MG63 (cell line): ENCODE measurements at regions not wholly inside any gene's neighbourhood (a gene's known extent, or its start where the extent isn't known, plus 50 kb on each side); places are given as distances from the start of the nearest gene placed in this dataset.

Source experiments
- DNase-seq: peaks from one replicate; pipeline ENCODE4 v3.0.0-alpha.2; 2020
- H3K27me3 ChIP-seq: fragments of 250-450 bp; sonication (Bioruptor Pico); 2 replicates; pipeline ENCODE4 v1.5.1; 2020; ENCODE audit warnings: mild to moderate bottlenecking, moderate library complexity
- H3K36me3 ChIP-seq: fragments of 250-450 bp; sonication (Bioruptor Pico); 2 replicates; pipeline ENCODE4 v1.5.1; 2020; ENCODE audit warnings: mild to moderate bottlenecking, moderate library complexity
- H3K4me3 ChIP-seq: fragments of 250-450 bp; sonication (Bioruptor Pico); 2 replicates; pipeline ENCODE4 v1.5.1; 2020; ENCODE audit warnings: mild to moderate bottlenecking, moderate library complexity
- H3K9me3 ChIP-seq: fragments of 250-450 bp; sonication (Bioruptor Pico); 2 replicates; pipeline ENCODE4 v1.5.1; 2020; ENCODE audit warnings: mild to moderate bottlenecking, moderate library complexity

DNA sequence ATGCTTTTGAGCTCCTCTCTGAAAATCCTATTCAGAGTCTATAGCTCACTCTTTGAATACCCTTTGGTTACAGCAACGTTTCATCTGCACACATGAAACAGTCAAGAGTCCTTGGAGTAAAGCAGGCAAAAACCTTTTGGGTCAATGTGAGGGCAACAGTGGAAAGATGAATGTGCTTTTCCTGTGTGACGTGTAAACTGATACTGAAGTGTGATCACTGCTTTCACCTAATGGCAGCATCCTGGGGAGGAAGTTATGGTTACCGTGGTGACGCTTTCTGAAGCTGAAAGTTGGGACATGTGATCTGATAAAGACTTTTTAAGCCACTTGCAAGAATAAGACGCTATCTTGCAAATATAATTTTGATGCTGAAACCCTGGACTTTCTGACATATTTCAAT lies 160.0 kb downstream of the SEC16B start:
- H3K4me3 ChIP-seq, result no peak overlapping the region
- H3K36me3 ChIP-seq, result no peaks in the 10 kb centered on the region
- H3K27me3 ChIP-seq, result no peaks in the 10 kb centered on the region; the same call in 1 of the 2 replicates
- DNase-seq, result no peak
- H3K9me3 ChIP-seq, result no peaks in the 10 kb centered on the region

DNA sequence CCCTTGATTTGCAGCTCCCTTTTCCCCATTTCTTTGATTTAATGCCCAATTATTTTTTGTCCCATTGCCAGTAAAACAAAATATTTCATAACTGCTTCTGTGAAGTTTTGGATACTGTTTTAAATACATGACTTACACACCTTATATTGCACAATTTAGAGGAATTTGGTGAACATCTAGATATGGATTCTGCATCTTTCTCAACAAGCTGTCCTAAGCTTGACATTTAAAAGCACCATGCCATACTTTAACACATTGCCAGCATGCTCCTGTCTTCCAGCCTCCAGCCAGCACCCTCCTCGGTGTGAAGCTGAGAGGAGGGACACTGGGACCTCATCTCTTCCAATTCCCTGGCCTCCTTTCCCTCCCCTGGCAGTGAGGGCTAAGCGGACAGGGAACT lies 167.6 kb downstream of the SEC16B start:
- DNase-seq, result no peak
- Histone ChIP-seq H3K9me3 (peaks cover 2% of the 10 kb centered on the region; the same call in 1 of the 2 replicates), H3K36me3 (no peaks in the 10 kb centered on the region), H3K4me3 (no peak overlapping the region), H3K27me3 (peaks cover 4% of the 10 kb centered on the region; the same call in 1 of the 2 replicates)

DNA sequence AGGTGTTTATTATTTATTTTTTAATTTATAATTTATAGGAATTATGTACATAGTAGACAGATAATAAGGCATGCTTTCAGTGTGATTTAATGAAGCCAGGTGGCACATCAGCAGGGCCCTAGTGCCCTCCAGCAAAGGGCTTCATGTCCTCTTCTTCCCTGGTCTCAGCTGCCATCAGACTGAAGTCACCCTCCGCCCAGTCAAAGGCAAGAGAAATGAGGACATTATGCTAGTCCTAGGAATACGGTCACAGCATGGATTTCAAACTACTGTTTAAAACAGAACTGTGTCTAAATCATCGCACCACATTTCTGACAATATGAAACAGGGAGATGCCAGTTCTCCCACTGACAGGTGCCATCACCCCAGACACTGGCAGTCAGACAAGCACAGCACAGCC lies 168.1 kb downstream of the SEC16B start:
- no peak overlapping the region for H3K4me3 ChIP-seq
- no peak for DNase-seq
- peaks cover 4% of the 10 kb centered on the region; the same call in 1 of the 2 replicates for H3K27me3 ChIP-seq
- no peaks in the 10 kb centered on the region for H3K36me3 ChIP-seq
- peaks cover 2% of the 10 kb centered on the region; the same call in 1 of the 2 replicates for H3K9me3 ChIP-seq

DNA sequence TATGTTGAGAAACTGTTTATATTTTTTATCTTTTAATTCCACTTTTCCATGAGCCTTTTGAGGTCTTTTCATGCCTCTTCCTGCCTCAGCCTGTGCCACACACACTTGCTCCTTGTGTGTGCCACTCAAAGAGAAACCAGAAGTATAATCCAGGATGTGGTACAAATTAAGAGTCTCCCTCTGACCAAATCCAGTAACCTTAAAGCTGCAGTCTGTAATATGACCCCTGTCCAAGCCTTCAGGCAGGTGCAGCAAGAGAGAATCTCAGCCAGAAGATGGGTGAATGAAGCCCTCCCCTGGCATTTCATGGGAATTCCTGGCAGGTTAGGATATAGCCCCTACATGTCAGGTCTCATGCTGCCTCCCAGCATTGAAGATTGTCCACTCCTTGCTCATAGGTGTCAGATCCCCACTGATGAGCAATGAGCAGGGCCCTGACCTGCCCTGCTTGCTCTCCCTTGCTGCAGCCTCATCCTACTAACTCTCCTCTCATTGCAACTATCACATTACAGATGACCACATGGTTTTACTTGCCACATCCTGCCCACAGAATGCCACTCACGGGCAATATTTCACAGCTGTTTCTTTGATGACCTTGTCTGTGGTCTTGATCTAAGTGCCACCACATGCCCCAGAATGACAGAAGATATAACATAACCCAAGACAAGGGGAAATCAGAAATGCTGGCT lies 169.3 kb downstream of the SEC16B start:
- peaks cover 4% of the 10 kb centered on the region; the same call in 1 of the 2 replicates for H3K27me3 ChIP-seq
- no peaks in the 10 kb centered on the region for H3K36me3 ChIP-seq
- peaks cover 2% of the 10 kb centered on the region; the same call in 1 of the 2 replicates for H3K9me3 ChIP-seq
- no peak for DNase-seq
- no peak overlapping the region for H3K4me3 ChIP-seq

DNA sequence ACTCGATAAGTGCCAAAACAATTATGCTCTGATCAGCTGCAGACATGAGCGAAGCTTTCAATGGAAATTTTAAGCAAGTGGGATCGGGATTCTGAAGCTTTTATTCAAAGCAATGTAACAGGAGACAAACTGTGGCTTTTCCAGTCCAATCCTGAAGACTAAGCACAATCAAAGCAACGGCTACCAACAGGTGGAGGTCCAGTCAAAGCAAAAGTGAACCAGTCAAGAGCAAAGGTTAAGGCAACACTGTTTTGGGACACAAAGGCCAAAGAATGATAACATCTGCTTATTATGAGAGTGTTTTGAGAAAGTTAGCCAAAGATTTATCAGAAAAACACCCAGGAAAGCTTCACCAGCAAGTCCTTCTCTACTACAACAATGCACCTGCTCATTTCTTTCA lies 170.1 kb downstream of the SEC16B start:
- H3K4me3 ChIP-seq, result no peak overlapping the region
- peaks cover 2% of the 10 kb centered on the region; the same call in 1 of the 2 replicates for H3K9me3 ChIP-seq
- H3K27me3 ChIP-seq, result peaks cover 4% of the 10 kb centered on the region; the same call in 1 of the 2 replicates
- DNase-seq, result no peak
- no peaks in the 10 kb centered on the region for H3K36me3 ChIP-seq

DNA sequence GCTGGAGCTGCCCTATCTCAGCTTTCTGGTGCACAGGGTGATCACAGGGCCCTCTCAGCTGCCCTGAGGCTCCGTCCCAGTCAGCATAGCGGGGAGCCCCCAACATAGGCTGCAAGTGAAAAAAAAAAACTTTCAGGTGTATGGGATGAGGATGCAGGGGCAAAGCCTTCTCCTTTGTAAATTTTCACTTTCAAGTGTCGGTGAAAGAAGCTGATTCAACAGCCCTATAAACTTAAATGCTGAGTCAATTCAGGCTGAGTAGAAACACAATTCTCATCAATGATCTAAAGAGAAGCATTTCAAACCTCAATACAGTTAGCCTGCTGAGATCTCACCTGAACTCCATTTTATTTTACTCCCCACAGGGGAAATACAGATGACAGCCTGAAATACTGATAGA lies 171.2 kb downstream of the SEC16B start:
- DNase-seq, result no peak
- Histone ChIP-seq H3K36me3 (no peaks in the 10 kb centered on the region), H3K4me3 (no peak overlapping the region), H3K27me3 (peaks cover 4% of the 10 kb centered on the region; the same call in 1 of the 2 replicates), H3K9me3 (no peaks in the 10 kb centered on the region)

DNA sequence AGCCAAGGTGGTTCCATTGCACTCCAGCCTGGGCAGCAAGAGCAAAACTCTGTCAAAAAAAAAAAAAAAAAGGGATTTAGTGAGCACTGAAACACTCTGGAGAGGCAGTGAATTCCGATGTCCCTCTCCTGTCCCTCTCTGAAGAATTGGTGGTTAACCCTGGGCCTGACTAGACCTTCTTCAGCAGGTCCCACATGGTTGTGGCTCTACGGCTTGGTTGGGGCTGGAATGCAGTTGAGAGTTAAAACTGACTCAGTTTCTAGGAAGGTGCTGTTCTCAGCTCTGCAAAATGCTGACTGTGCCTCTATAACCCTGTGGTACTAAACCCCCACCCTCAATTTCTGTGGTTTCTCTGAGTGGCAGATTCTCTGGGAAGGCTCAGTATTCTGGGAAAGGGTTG lies 173.3 kb downstream of the SEC16B start:
- Histone ChIP-seq H3K36me3 (no peaks in the 10 kb centered on the region), H3K9me3 (no peaks in the 10 kb centered on the region), H3K4me3 (no peak overlapping the region), H3K27me3 (peaks cover 4% of the 10 kb centered on the region; the same call in 1 of the 2 replicates)
- no peak for DNase-seq

DNA sequence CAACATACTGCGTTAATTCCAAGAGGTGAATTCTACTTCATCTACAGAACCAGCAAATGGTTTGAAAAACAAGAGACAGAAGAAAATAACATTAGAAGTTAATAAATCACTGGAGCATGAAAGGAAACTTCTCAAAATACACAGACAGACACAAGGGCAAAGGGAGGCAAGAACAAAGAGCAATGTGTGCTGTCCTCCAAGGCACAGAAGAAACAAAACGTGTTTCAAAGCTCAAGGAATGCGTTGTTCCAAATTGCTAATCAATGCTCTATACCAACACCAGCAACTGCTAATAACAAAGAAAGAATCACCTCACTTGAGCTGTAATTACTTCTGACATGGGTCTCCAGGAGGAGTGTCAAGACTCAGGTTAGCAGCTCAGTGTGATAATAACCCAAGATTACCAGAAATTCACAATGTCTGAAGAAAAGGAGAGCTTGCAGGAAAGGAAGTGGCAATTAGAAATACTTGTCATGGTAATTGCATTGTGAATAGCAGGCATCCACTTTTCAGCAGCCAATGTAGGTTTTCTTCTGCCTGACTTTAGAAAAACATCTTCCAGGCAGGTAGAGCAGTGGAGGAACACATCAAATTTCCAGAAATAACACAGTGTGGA lies 175.4 kb downstream of the SEC16B start:
- Histone ChIP-seq H3K36me3 (no peaks in the 10 kb centered on the region), H3K4me3 (no peak overlapping the region), H3K9me3 (no peaks in the 10 kb centered on the region), H3K27me3 (peaks cover 4% of the 10 kb centered on the region; the same call in 1 of the 2 replicates)
- no peak for DNase-seq

DNA sequence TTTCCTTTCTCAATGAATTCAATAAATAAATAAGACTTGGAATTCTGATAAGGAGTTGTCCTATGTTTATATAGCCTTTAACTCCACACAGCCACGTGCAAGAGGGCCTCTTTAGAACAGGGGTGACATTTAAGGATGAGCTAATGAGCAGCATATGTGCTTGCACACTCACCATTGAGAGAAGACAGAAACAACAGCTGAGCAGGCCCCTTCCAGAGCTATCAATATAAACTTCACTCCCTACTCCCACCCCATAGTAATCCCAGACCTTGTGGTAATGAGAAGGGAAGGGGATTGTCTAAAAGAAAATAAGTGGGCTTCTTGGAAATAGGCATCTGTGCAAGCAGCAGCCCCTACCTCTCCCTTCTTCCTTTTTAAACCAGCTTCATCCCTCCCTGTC lies 176.0 kb downstream of the SEC16B start:
- no peaks in the 10 kb centered on the region for H3K9me3 ChIP-seq
- H3K4me3 ChIP-seq, result no peak overlapping the region
- peaks cover 4% of the 10 kb centered on the region; the same call in 1 of the 2 replicates for H3K27me3 ChIP-seq
- no peaks in the 10 kb centered on the region for H3K36me3 ChIP-seq
- DNase-seq, result no peak

DNA sequence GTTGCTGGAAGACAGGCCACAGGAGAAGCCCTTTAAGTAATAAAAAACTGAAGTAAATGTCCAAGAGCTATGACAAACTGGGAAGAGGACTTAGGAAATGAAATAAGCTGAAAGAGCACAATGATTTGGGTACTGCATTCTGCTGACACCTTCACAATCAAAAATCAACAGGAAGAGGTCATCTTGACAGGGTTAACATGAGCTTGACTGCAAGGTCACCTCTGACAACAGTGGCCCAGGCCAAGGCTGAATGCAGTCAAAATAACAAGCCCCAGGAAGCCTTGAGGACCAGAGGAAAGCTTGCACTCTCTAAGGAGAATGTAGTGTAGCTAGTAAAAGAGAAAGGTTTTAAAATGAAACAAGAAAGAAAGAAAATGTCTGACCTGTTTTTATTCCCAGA lies 179.3 kb downstream of the SEC16B start:
- H3K4me3 ChIP-seq, result no peak overlapping the region
- no peaks in the 10 kb centered on the region; the same call in 1 of the 2 replicates for H3K27me3 ChIP-seq
- no peaks in the 10 kb centered on the region for H3K9me3 ChIP-seq
- no peak for DNase-seq
- no peaks in the 10 kb centered on the region for H3K36me3 ChIP-seq

DNA sequence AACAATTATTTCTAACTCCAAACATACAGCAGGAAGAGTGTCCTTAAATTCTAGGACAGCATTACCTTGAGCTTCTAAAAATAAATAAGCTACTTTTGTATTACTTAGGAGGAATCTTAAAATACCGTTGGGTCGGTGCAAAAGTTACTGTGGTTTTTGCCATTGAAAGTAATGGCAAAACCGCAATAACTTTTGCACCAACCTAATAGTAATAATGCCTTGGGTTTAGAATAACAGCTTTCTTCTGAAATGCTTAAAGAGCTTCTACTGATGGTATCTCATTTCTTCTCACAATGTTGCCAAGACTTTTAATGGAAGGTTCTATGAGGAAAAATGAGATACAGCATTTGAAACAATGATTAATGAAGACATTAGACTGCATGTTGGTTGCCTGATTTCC lies 179.9 kb downstream of the SEC16B start:
- no peak for DNase-seq
- Histone ChIP-seq H3K27me3 (no peaks in the 10 kb centered on the region; the same call in 1 of the 2 replicates), H3K36me3 (no peaks in the 10 kb centered on the region), H3K4me3 (no peak overlapping the region), H3K9me3 (no peaks in the 10 kb centered on the region)

DNA sequence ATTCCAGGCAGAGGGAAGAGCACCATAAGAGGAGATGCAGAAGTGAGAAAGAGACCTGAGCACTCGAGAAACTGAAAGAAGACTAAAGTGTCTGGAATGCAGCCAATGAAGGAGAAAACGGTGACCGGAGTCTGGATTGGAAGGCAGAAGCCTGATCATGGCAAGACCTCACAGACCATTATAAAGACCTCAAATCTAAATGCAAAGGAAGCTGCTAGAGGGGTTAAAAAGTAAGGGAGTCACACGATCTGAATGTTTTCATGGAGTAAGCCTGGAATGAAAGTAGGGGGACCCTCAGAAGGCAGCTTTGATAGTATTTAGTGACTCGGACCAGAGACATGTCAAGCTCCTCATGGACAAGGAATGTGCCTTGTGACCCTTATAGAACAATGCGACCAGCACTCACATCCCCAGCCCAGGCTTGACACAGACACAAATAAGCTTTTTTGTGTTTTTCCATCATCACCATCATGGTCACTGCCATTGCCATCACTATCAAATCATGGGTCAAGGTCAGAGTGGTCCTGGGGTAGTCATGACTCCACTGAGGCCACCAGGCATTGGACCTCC lies 183.6 kb downstream of the SEC16B start:
- H3K36me3 ChIP-seq, result no peaks in the 10 kb centered on the region
- no peak overlapping the region for H3K4me3 ChIP-seq
- no peak for DNase-seq
- H3K27me3 ChIP-seq, result no peaks in the 10 kb centered on the region; the same call in 1 of the 2 replicates
- no peaks in the 10 kb centered on the region; the same call in 1 of the 2 replicates for H3K9me3 ChIP-seq

DNA sequence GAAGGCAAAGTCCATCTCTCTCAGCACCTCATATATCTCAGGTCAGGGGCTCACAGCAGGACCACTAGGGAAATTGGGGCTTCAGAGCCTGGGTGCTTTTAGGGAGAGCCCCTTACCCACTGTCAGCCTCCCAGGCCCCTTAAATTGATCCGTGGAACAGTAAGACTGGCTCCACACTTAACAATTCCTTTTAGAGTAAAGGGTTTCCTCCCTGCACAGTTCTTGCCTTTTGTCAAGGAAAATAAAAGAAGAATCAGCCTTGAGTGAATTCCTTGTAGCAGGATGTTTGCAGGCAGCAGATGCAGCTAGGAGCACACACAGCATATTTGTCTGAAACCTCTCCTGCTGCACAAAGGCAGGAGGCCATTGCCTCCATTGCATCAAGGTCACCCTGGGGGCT lies 184.9 kb downstream of the SEC16B start:
- Histone ChIP-seq H3K36me3 (no peaks in the 10 kb centered on the region), H3K4me3 (no peak overlapping the region), H3K9me3 (no peaks in the 10 kb centered on the region; the same call in 1 of the 2 replicates), H3K27me3 (no peaks in the 10 kb centered on the region; the same call in 1 of the 2 replicates)
- DNase-seq, result no peak

DNA sequence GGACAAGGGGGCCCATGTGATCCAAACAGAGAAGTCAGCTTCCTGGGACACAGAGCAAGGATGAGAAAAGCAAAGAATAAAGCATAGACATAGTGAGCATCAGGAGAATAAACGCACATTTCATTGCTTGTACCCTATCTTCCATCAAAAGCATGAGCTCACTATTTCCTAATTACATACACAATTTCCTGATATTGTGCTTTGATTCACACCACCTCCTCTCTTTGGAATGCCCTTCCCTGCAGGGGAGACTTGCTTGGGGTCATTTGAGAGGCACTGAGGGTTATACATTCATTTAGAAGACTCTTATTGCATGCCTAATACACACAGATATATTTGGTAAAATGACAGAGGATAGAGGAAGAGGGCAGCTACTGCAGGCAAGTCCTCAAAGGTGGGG lies 185.4 kb downstream of the SEC16B start:
- no peaks in the 10 kb centered on the region; the same call in 1 of the 2 replicates for H3K9me3 ChIP-seq
- H3K36me3 ChIP-seq, result no peaks in the 10 kb centered on the region

DNA sequence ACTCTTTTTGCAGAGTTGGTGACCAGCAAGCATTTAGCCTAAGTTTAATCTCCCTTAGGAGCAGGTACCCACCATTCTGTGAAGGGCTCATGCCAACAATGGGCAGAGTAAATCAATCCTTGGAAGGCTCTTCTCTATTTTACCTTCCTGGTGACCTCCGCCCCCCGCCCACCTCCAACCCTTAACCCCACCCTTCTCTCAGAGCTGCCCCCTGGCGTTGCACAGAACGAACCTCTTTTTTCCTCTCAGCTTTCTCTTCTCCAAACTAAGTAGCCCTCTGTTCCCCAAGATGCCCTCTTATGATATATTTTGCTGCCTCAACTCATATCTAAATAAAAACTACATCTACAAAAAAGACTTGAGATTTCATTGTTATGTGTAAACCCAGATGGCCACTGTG lies 186.8 kb downstream of the SEC16B start:
- Histone ChIP-seq H3K36me3 (no peaks in the 10 kb centered on the region), H3K27me3 (no peaks in the 10 kb centered on the region; the same call in 1 of the 2 replicates), H3K4me3 (no peak overlapping the region), H3K9me3 (no peaks in the 10 kb centered on the region; the same call in 1 of the 2 replicates)
- no peak for DNase-seq

More for the DNA sequence above, 185.4 kb downstream of the SEC16B start:
- Histone ChIP-seq H3K27me3 (no peaks in the 10 kb centered on the region; the same call in 1 of the 2 replicates), H3K4me3 (no peak overlapping the region)
- DNase-seq, result no peak

DNA sequence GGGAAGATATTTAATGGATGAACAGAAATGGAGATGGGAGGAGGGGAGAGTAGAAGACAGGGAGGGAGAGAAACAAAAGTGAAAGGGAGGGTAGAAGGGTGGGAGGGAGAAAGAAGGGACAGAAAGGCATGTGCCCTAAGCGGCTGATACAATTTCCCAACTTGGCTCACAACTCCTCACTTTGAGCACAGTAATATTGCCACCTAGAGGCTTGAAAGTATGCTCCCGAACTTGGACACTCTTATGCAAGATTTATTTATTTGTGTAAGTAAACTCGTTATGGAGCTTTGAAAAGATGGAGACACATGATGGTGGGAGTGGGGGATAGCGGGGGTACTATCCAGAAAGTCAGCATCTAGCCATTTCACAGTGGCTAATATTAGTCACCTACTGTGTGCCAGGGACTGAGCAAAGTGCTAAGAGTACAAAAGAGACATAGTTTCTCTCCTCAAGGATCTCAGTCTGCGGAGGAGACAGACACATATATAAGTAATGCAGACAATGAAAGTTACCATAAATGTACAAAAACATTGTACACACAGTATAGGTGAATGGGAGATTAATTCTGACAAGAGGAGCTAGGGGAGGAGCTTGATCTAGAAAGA lies 189.7 kb downstream of the SEC16B start:
- no peak for DNase-seq
- H3K36me3 ChIP-seq, result no peaks in the 10 kb centered on the region
- no peaks in the 10 kb centered on the region; the same call in 1 of the 2 replicates for H3K9me3 ChIP-seq
- H3K27me3 ChIP-seq, result no peaks in the 10 kb centered on the region
- no peak overlapping the region for H3K4me3 ChIP-seq
